ENCODE measurements at regions not wholly inside any gene's neighbourhood (a gene's known extent, or its start where the extent isn't known, plus 50 kb on each side); places are given as distances from the start of the nearest gene placed in this dataset.

GRCh38 chr16:47940466-47940865, 215.3 kb downstream of the ABCC12 start:
- H3K4me3 ChIP-seq (ENCODE audit: low read depth, low read length, poor library complexity, severe bottlenecking), result no peak overlapping the region
- no peaks in the 10 kb centered on the region for H4K20me1 ChIP-seq (ENCODE audit: insufficient read depth, low read length)
- POLR2A ChIA-PET, result interaction anchor here (0.6 to 0.7 kb wide), 2 partner anchors 699 to 828 kb away, joined by 3 to 6 read pairs; no protein-coding TSS in a partner anchor
- TF ChIP-seq CTCF (conservative IDR thresholded peaks at IDR 0.05; ENCODE audit: low read length) (no peak), EZH2phosphoT487 (IDR thresholded peaks at IDR 0.05; ENCODE audit: borderline replicate concordance, low read depth, low read length) (no peak)
- no peak overlapping the region for H3K4me2 ChIP-seq (ENCODE audit: low read length)
- no peaks in the 10 kb centered on the region for H3K4me1 ChIP-seq (ENCODE audit: insufficient read depth, low read length, poor library complexity, severe bottlenecking)
- no peaks in the 10 kb centered on the region for H3K9me3 ChIP-seq (ENCODE audit: low read length)
- H2AFZ ChIP-seq (ENCODE audit: low read length), result no peak overlapping the region
- BruUV-seq (replicated peaks), result no TSS peak
- CTCF ChIA-PET (ENCODE audit: unreplicated experiment), result no interaction called here
- H3K27ac ChIP-seq (ENCODE audit: low read depth, low read length, poor library complexity, severe bottlenecking), result no peak overlapping the region
- no peaks in the 10 kb centered on the region for H3K36me3 ChIP-seq (ENCODE audit: insufficient read depth, low read length)
- no peaks in the 10 kb centered on the region for H3K79me2 ChIP-seq (ENCODE audit: insufficient read depth, low read depth, low read length)
- H3K9me2 ChIP-seq (ENCODE audit: insufficient read depth, low read length), result no peaks in the 10 kb centered on the region
- intact Hi-C loops (cut with micrococcal nuclease; ENCODE audit: unreplicated experiment), result no loop called here
- no peak for DNase-seq (ENCODE audit: low spot score)

DNA sequence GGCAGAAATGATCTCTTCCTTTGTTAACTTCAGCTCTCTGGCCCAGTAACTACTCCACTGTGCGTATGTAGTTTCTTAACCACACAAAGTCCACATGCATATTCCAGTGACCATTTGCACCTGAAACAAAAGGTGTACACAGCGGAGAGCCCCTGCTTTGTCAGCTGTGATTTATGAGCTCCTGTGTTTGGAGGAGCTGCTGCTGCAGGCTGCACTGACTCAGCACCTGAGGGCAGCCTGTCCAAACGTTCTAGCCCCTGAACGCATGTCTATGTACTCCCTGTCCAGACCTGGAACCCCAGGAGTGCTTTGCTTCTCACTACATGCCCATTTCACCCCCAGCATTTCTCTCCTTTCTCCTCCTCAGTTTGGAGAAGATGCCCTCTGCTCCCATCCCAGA, 216.1 kb downstream of the ABCC12 start:
- Histone ChIP-seq H3K27ac (ENCODE audit: low read depth, low read length, poor library complexity, severe bottlenecking) (no peak overlapping the region), H2AFZ (ENCODE audit: low read length) (no peak overlapping the region), H3K4me1 (ENCODE audit: insufficient read depth, low read length, poor library complexity, severe bottlenecking) (no peaks in the 10 kb centered on the region), H3K9me3 (ENCODE audit: low read length) (no peaks in the 10 kb centered on the region), H3K36me3 (ENCODE audit: insufficient read depth, low read length) (no peaks in the 10 kb centered on the region), H4K20me1 (ENCODE audit: insufficient read depth, low read length) (no peaks in the 10 kb centered on the region), H3K9me2 (ENCODE audit: insufficient read depth, low read length) (no peaks in the 10 kb centered on the region), H3K4me3 (ENCODE audit: low read depth, low read length, poor library complexity, severe bottlenecking) (no peak overlapping the region), H3K79me2 (ENCODE audit: insufficient read depth, low read depth, low read length) (no peaks in the 10 kb centered on the region), H3K4me2 (ENCODE audit: low read length) (no peak overlapping the region)
- TF ChIP-seq CTCF (conservative IDR thresholded peaks at IDR 0.05; ENCODE audit: low read length), result no peak
- no peak for TF ChIP-seq EZH2phosphoT487 (IDR thresholded peaks at IDR 0.05; ENCODE audit: borderline replicate concordance, low read depth, low read length)
- BruUV-seq (replicated peaks), result no TSS peak
- intact Hi-C loops (cut with micrococcal nuclease; ENCODE audit: unreplicated experiment), result no loop called here
- CTCF ChIA-PET (ENCODE audit: unreplicated experiment), result no interaction called here
- DNase-seq (ENCODE audit: low spot score), result no peak
- POLR2A ChIA-PET, result interaction anchor here (0.6 kb wide), 1 partner anchor 316 kb away, joined by 4 read pairs; no protein-coding TSS in a partner anchor

- H3K36me3 ChIP-seq (ENCODE audit: insufficient read depth, low read length), result no peaks in the 10 kb centered on the region
- no peak overlapping the region for H2AFZ ChIP-seq (ENCODE audit: low read length)
- H4K20me1 ChIP-seq (ENCODE audit: insufficient read depth, low read length), result no peaks in the 10 kb centered on the region
- ChIA-PET POLR2A (interaction anchor here (0.8 kb wide), 1 partner anchor 23 kb away, joined by 3 read pairs; no protein-coding TSS in a partner anchor), CTCF (ENCODE audit: unreplicated experiment) (no interaction called here)
- H3K4me2 ChIP-seq (ENCODE audit: low read length), result no peak overlapping the region
- no peak overlapping the region for H3K4me3 ChIP-seq (ENCODE audit: low read depth, low read length, poor library complexity, severe bottlenecking)
- no peaks in the 10 kb centered on the region for H3K9me2 ChIP-seq (ENCODE audit: insufficient read depth, low read length)
- TF ChIP-seq CTCF (conservative IDR thresholded peaks at IDR 0.05; ENCODE audit: low read length) (no peak), EZH2phosphoT487 (IDR thresholded peaks at IDR 0.05; ENCODE audit: borderline replicate concordance, low read depth, low read length) (no peak)
- H3K27ac ChIP-seq (ENCODE audit: low read depth, low read length, poor library complexity, severe bottlenecking), result no peak overlapping the region
- H3K4me1 ChIP-seq (ENCODE audit: insufficient read depth, low read length, poor library complexity, severe bottlenecking), result no peaks in the 10 kb centered on the region
- BruUV-seq (replicated peaks), result no TSS peak
- H3K79me2 ChIP-seq (ENCODE audit: insufficient read depth, low read depth, low read length), result no peaks in the 10 kb centered on the region
- no peaks in the 10 kb centered on the region for H3K9me3 ChIP-seq (ENCODE audit: low read length)
- intact Hi-C loops (cut with micrococcal nuclease; ENCODE audit: unreplicated experiment), result no loop called here
- no peak for DNase-seq (ENCODE audit: low spot score)
These were observed 217.5 kb downstream of the ABCC12 start for GRCh38 chr16:47938272-47938671.

Measured in OCI-LY7 (cell line).